ENCODE measurements at regions not wholly inside any gene's neighbourhood (a gene's known extent, or its start where the extent isn't known, plus 50 kb on each side); places are given as distances from the start of the nearest gene placed in this dataset.
"Not testable (repeated sequence)": the region's sequence is repeated elsewhere in the genome, so short reads cannot be mapped to it uniquely, and the experiment has no call there.

DNA sequence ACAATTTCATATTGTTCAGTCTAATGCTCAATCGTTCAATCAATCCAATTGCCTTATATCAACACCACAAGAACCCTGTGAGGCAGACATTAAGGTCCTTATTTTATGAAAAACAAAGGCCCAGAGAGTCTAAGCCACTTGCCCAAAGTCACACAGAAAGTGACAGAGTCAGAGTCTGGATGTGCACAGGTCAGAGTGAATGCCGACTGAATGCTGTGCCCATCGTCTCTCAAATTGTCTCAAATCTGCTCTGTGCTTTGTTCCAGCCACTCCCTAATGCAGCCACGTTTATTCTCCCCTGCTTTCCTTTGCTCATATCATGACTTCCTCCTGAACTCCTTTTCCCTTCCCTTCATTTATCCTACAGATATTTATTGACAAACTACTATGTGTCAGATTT is 558.3 kb downstream of the MATN1 start:
- no peak for DNase-seq

GRCh38 chr1:30164693-30165092 is 558.7 kb downstream of the MATN1 start:
- DNase-seq: no peak

- no peak for DNase-seq
These were observed 560.8 kb downstream of the MATN1 start for GRCh38 chr1:30162565-30162964.

DNA sequence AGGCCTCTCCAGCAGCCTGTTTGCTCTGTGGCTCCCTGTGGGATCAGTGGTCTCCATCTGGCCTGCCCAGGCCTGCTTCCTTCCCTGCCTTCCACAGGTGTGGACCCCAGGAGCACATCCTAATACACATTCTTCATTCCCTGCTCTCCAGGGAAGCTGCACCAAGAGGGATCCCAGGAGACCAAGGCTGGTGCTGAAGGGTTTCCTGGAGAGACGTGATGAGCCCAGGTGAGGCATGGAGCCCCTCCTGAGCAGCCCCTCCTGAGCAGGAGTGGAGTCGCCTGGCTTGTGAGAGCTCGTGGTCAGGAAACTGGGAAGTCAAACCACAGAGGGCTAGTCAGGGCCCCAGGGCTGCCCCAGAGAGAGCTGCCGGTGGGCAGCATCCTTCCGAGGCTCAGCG is 561.4 kb downstream of the MATN1 start:
- DNase-seq: no peak

- DNase-seq: no peak
These were observed 562.2 kb downstream of the MATN1 start for GRCh38 chr1:30160999-30161689.

GRCh38 chr1:30159015-30159414 is 564.4 kb downstream of the MATN1 start:
- no peak for DNase-seq

DNA sequence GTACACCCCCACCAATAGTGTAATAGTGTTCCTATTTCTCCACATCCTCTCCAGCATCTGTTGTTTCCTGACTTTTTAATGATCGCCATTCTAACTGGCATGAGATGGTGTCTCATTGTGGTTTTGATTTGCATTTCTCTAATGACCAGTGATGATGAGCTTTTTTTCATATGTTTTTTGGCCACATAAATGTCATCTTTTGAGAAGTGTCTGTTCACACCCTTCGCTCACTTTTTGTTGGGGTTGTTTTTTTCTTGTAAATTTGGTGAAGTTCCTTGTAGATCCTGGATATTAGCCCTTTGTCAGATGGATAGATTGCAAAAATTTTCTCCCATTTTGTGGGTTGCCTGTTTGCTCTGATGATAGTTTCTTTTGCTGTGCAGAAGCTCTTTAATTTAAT is 567.7 kb downstream of the MATN1 start:
- not testable (repeated sequence) for DNase-seq

DNA sequence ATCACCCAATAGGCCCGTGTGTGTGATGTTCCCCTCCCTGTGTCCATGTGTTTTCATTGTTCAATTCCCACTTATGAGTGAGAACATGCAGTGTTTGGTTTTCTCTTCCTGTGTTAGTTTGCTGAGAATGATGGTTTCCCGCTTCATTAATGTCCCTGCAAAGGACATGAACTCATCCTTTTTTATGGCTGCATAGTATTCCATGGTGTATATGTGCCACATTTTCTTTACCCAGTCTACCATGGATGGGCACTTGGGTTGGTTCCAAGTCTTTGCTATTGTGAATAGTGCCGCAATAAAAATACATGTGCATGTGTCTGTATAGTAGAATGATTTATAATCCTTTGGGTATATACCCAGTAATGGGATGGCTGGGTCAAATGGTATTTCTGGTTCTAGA is 568.1 kb downstream of the MATN1 start:
- DNase-seq: not testable (repeated sequence)

DNA sequence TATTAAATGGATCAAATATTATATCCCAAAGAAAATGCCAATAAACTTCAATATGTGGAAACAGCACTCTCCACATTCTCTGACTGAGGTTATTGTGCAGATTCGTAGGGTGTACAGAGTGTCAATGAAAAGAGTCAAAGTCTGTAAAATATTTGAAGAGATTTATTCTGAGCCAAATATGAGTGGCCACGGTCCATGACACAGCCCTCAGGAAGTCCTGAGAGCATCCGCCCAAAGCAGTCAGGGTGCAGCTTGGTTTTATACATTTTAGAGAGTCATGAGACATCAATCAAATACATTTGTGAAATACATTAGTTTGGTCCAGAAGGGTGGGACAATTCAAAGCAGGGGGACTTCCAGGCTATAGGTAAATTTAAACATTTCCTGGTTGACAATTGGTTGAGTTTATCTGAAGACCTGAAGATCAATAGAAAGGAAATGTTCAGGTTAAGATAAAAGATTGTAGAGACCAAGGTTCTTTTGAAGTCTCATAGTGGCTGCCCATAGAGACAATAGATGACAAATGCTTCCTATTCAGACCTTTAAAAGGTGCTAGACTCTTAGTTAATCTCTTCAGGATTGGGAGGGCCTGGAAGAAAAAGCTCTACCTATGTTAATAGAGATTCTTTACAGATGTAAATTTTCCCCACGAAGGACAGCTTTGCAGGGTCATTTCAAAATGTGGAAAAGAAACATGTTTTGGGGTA is 569.5 kb downstream of the MATN1 start:
- no peak for DNase-seq

- DNase-seq: no peak
These were observed 571.6 kb downstream of the MATN1 start for GRCh38 chr1:30151826-30152225.

GRCh38 chr1:30151119-30151518 is 572.3 kb downstream of the MATN1 start:
- DNase-seq: no peak

GRCh38 chr1:30149226-30149625 is 574.2 kb downstream of the MATN1 start:
- DNase-seq: no peak

DNA sequence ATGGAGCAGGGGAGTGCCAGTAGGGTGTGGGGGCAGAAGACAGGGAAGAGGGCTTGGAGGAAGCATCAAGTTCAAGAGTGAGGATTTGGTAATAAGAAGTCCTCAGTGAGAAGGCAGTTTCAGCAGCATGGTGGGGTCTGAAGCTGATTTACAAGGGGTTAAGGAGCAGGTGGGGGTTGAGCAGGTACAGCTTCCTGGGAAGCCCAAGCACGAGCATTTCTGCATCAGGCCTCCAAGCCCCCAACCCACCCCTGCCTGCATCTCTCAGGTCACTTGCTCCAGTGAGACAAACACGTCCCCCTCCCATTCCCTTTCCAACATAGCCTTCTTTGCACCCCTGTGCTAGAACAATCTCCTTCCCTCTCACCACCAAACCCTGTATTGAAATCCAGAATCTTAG is 574.7 kb downstream of the MATN1 start:
- DNase-seq: no peak

DNA sequence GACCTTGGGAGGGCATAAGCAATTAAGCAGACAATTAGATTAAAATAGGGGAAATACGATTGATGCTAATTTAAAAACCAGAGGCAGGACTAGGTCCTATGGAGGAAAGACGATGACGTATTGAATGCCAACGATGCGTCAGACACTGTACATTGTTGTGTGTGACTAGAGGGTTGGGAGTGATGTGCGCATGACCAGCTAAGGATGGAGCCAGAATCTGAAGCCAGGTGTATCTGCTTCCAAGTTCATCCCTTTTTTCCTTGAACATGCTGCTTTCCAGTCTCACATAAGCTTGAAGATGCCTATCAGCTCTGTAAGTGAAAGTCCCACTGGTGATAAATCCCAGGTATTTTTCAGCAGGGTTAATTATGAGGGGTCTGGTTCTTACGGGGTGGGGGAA is 576.2 kb downstream of the MATN1 start:
- no peak for DNase-seq

DNA sequence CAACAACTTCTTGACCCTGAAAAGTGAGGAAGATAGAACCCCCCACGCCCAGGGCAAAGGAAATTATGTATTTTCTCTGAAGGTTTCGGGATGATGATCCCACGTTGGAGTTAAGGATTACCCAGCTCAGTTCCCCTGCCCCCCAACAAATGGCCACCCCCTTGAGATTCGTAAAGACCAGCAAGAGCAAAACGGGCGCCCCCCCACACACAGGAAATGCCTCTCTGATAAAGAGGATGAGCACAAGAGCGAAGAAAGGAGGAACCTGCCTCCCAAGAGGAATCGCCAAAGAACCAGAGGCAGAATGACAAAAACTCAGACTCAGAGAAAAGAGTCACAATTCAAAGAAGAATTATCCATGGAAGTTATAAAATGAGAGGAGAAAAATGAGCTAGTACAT is 576.9 kb downstream of the MATN1 start:
- no peak for DNase-seq

GRCh38 chr1:30145723-30146303 is 577.6 kb downstream of the MATN1 start:
- DNase-seq: no peak

DNA sequence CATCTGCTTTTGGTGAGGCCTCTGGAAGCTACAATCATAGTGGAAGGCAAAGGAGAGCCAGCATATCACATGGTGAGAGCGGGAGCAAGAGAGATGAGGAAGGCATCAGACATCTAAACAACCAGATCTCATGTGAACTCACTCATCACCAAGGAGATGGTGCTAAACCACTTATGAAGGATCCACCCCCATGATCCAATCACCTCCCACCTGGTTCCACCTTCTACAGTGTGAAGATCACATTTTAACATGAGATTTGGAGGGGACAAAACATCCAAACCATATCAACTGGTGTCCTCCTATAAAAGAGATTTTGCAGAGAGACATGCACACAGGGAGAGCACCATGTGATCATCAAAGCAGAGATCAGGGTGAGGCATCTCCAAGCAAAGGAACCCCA is 578.6 kb downstream of the MATN1 start:
- DNase-seq: no peak

- DNase-seq: no peak
These were observed 579.9 kb downstream of the MATN1 start for GRCh38 chr1:30143517-30143916.

DNA sequence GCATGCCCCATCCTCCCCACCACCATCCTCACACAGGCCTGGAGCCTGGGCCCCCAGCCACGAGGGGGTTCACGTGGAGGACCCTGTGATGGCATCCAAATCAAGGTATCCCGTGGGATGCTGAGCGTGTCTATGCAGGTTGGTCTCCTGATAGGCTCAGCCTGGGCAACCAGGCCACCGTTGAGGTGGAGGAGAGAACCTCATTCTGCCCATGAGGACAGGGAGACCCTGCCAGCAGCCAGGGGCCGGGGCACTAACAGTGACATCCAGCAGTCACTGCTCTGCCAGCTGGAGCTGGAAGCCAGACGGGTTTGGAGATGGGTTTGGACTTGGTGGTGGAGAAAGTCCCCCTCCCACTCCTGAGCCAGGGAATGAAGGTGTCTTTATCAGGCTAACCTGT is 582.8 kb downstream of the MATN1 start:
- DNase-seq: no peak

GRCh38 chr1:30138891-30139290 is 584.5 kb downstream of the MATN1 start:
- no peak for DNase-seq

GRCh38 chr1:30137001-30137400 is 586.4 kb downstream of the MATN1 start:
- no peak for DNase-seq

GRCh38 chr1:30135698-30136097 is 587.7 kb downstream of the MATN1 start:
- no peak for DNase-seq

DNA sequence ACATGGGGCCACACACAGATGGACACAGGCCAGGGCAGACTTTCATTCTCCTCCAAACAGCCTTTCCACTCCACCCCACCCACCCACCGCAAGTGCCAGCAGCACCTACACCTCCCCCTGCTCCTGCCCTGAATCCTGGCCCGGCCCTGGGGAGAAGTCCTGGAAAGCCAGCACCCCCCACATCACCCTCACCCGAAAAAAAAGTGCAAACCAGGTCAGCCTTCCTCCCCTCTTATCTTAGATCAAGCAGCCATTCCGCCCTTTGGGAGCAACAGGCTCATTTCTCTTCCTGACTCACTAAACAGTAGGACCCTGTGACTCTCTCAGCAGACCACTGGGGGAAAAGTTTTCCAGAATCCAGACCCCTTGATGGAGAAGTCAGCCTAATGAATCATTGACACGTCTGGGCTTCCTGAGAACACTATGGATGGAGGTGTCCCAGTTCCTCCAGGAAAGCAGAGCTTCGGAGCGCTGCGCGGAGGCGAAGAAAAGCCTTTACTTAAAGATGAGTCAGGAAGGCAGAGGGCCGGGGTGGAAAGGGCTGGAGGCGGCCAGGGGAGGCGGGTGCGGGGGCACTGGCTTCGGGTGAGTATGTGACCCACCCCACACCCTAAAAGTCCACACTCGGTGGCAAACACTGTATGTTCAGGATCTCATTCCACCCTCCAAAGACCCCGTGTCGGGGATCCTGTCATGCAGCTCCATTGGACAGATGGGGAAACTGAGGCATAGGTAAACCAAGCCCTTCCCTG is 588.7 kb downstream of the MATN1 start:
- DNase-seq: no peak
